Esophagus muscularis mucosa (tissue), 4 donors: ENCODE measurements at regions not wholly inside any gene's neighbourhood (a gene's known extent, or its start where the extent isn't known, plus 50 kb on each side); places are given as distances from the start of the nearest gene placed in this dataset.

ENCODE experiments used
- DNase-seq: peaks from one replicate; pipeline ENCODE4 v3.0.0-alpha.2; 2017; ENCODE audit errors: extremely low spot score
- H3K27ac ChIP-seq, 4 donors: fragments of 200-600 bp; sonication (generic); replicated peaks in 1 of 4; 1 replicate in 3 of 4; 2 replicates in 1 of 4; pipeline ENCODE4 v1.5.1; 2016 to 2019; ENCODE audit warnings: mild to moderate bottlenecking in 1 of 4
- H3K27me3 ChIP-seq, 4 donors: fragments of 200-600 bp; sonication (generic); one replicate each; pipeline versions ENCODE4 v1.5.1 to v1.6.0; 2016 to 2019
- H3K36me3 ChIP-seq, 4 donors: fragments of 200-600 bp; sonication (generic); one replicate each; pipeline ENCODE4 v1.5.1; 2016 to 2019
- H3K4me1 ChIP-seq, 4 donors: fragments of 200-600 bp; sonication (generic); one replicate each; pipeline ENCODE4 v1.5.1; 2016 to 2019
- H3K4me3 ChIP-seq, 4 donors: fragments of 200-600 bp; sonication (generic); 1 replicate in 2 of 4; 2 replicates in 2 of 4; pipeline ENCODE4 v1.5.1; 2016 to 2019; ENCODE audit warnings: mild to moderate bottlenecking in 4 of 4, moderate library complexity in 1 of 4
- H3K9me3 ChIP-seq, 4 donors: fragments of 200-600 bp; sonication (generic); 1 replicate in 3 of 4; 2 replicates in 1 of 4; pipeline ENCODE4 v1.5.1; 2016 to 2019
- CTCF ChIP-seq, 3 experiments: fragments of 200-600 bp in 2 of 3; fragments of 450-650 bp in 1 of 3; sonication (generic) in 2 of 3; IDR thresholded peaks; one replicate each; pipeline ENCODE4 v1.5.1; 2017 to 2019; ENCODE audit warnings: antibody characterized with exemption in 3 of 3, mild to moderate bottlenecking in 2 of 3, moderate library complexity in 1 of 3
- EP300 ChIP-seq: sonication (generic); formaldehyde crosslinking; IDR thresholded peaks from one replicate; pipeline ENCODE4 v1.6.1; 2017; ENCODE audit warnings: antibody characterized with exemption
- POLR2A ChIP-seq: fragments of 450-650 bp; IDR thresholded peaks from one replicate; pipeline ENCODE4 v1.6.1; 2017; ENCODE audit warnings: antibody characterized with exemption, moderate library complexity, mild to moderate bottlenecking, low read depth
- POLR2AphosphoS5 ChIP-seq, 2 donors: sonication (generic); formaldehyde crosslinking; IDR thresholded peaks; one replicate each; pipeline ENCODE4 v1.6.1; 2017; ENCODE audit warnings: antibody characterized with exemption in 2 of 2
- WGBS: methylation state at CpG from one replicate; pipeline ENCODE4 v1.1.5; 2018; 5-methylcytosine and 5-hydroxymethylcytosine counted together
- intact Hi-C: fragments of 100-400 bp; cut with DNase I; formaldehyde crosslinking; loops from one replicate; pipeline ENCODE4 v1.15.1; 2023

- Histone ChIP-seq H3K9me3 (no peaks in the 10 kb centered on the region), H3K36me3 (no peaks in the 10 kb centered on the region), H3K27me3 (no peaks in the 10 kb centered on the region), H3K27ac (no peak overlapping the region), H3K4me3 (no peak overlapping the region), H3K4me1 (no peaks in the 10 kb centered on the region)
- TF ChIP-seq EP300 (no peak), CTCF (IDR thresholded peaks at IDR 0.05) (no peak), POLR2AphosphoS5 (IDR thresholded peaks at IDR 0.05) (no peak), POLR2A (no peak)
- DNase-seq: no peak
- intact Hi-C loops: no loop called here
- WGBS: 33% methylated on average over 1 of the region's 1 CpG
These were observed 579.8 kb upstream of the PKN2 start for GRCh38 chr1:88104236-88104635.

GRCh38 chr1:88104886-88105285 is 579.2 kb upstream of the PKN2 start:
- H3K27me3 ChIP-seq: no peaks in the 10 kb centered on the region
- H3K4me3 ChIP-seq: no peak overlapping the region
- no peak overlapping the region for H3K27ac ChIP-seq
- no peak for DNase-seq
- no peaks in the 10 kb centered on the region for H3K9me3 ChIP-seq
- intact Hi-C loops: no loop called here
- 96% methylated on average over 2 of the region's 2 CpGs for WGBS
- TF ChIP-seq CTCF (IDR thresholded peaks at IDR 0.05) (no peak), POLR2AphosphoS5 (IDR thresholded peaks at IDR 0.05) (no peak), EP300 (no peak), POLR2A (no peak)
- no peaks in the 10 kb centered on the region for H3K36me3 ChIP-seq
- H3K4me1 ChIP-seq: no peaks in the 10 kb centered on the region

- H3K4me3 ChIP-seq: no peak overlapping the region
- H3K27ac ChIP-seq: no peak overlapping the region
- TF ChIP-seq POLR2AphosphoS5 (IDR thresholded peaks at IDR 0.05): no peak
- TF ChIP-seq EP300: no peak
- no peak for TF ChIP-seq POLR2A
- TF ChIP-seq CTCF (IDR thresholded peaks at IDR 0.05): no peak
- H3K27me3 ChIP-seq: no peaks in the 10 kb centered on the region
- 98% methylated on average over 3 of the region's 3 CpGs for WGBS
- no peaks in the 10 kb centered on the region for H3K9me3 ChIP-seq
- no peak for DNase-seq
- intact Hi-C loops: no loop called here
- H3K36me3 ChIP-seq: no peaks in the 10 kb centered on the region
- no peaks in the 10 kb centered on the region for H3K4me1 ChIP-seq
These were observed 572.3 kb upstream of the PKN2 start for GRCh38 chr1:88111816-88112215.

GRCh38 chr1:88117597-88117996 is 566.5 kb upstream of the PKN2 start:
- Histone ChIP-seq H3K4me3 (no peak overlapping the region), H3K36me3 (no peaks in the 10 kb centered on the region), H3K27ac (no peak overlapping the region), H3K27me3 (no peaks in the 10 kb centered on the region), H3K9me3 (no peaks in the 10 kb centered on the region), H3K4me1 (no peaks in the 10 kb centered on the region)
- TF ChIP-seq CTCF (IDR thresholded peaks at IDR 0.05) (no peak), POLR2A (no peak), EP300 (no peak), POLR2AphosphoS5 (IDR thresholded peaks at IDR 0.05) (no peak)
- intact Hi-C loops: no loop called here
- no peak for DNase-seq
- 81% methylated on average over 4 of the region's 4 CpGs for WGBS

- DNase-seq: no peak
- Histone ChIP-seq H3K9me3 (no peaks in the 10 kb centered on the region), H3K4me1 (no peaks in the 10 kb centered on the region), H3K36me3 (no peaks in the 10 kb centered on the region), H3K27ac (no peak overlapping the region), H3K4me3 (no peak overlapping the region), H3K27me3 (no peaks in the 10 kb centered on the region)
- TF ChIP-seq CTCF (IDR thresholded peaks at IDR 0.05) (no peak), EP300 (no peak), POLR2AphosphoS5 (IDR thresholded peaks at IDR 0.05) (no peak), POLR2A (no peak)
- 69% methylated on average over 6 of the region's 6 CpGs for WGBS
- intact Hi-C loops: no loop called here
These were observed 565.8 kb upstream of the PKN2 start for GRCh38 chr1:88118176-88118845.
